Hippocampal formation (tissue), 2 donors: ENCODE measurements at regions not wholly inside any gene's neighbourhood (a gene's known extent, or its start where the extent isn't known, plus 50 kb on each side); places are given as distances from the start of the nearest gene placed in this dataset.
"Not testable (repeated sequence)": the region's sequence is repeated elsewhere in the genome, so short reads cannot be mapped to it uniquely, and the experiment has no call there.

Experiments
- DNase-seq, 2 donors: peaks; one replicate each; lab custom pipeline; 2025; lab: John Stamatoyannopoulos, UW

DNA sequence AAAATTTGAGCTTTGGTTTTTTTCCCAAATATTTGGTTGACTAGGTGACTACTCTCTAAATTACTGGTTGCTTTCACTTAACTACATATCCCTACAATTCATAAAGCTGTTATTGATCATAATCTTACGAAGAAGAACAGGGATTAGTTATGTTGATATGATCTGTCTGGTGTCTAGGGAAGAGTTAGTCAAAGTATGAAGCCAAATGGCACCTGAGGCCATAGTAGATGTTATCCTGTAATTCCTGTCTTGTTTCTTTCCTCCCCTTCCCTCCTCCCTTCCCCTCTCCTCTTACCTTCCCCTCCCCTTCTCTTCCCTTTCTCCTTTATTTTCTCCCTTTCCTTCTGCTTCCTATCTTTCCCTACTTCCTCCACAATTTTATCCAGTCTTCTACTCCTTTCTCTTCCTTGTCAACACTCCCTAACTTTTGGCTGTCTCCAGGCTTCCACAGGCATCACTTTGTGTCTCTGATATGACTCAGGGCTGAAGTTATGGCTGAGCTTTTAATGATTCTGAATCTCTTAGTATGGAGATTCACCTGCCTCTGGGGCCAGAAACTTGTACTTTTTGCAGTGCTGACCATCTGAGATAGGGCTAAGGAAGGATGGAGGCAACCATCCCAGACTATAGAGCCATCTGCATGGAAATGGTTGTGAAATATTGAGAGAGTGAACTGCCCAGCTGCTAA, 149.9 kb upstream of the TCF4 start:
- no peak for DNase-seq

DNA sequence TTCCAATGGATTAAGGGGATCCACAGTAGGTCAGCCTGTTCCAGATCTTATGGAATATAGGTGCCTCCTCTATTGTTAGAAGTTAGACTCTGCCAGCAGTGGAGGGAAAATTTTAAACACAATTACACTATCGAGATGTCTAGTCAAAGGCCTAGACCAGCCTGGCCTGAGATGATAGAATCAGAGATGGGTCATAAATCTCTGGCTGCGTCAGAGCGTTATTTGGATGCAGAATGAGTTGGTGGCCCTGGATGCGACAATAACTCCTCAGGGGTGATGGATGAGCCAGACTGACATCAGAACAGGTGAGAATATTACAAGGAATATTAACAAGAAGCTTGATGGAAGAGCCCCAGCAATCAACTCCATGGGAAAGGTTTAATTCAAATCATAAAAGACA, 149.3 kb upstream of the TCF4 start:
- no peak for DNase-seq

DNA sequence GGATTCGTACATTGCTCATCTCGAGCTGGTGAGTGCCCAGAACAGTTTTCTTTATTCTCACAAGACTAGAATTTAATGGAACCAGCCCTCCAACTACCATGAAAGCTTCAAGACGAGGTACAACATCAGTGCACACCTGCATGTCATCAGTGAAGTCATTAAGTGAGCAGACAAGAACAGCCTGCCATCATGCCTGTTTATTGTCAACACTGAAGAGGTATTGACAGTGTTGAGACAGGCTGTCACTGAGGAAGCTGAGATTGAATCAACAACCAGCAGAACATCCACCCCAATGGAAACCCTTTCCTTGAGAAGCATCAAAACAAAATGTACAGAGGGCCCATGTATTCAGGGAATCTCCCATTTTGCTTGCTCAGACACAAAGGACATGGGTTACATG, 148.0 kb upstream of the TCF4 start:
- DNase-seq, result no peak

DNA sequence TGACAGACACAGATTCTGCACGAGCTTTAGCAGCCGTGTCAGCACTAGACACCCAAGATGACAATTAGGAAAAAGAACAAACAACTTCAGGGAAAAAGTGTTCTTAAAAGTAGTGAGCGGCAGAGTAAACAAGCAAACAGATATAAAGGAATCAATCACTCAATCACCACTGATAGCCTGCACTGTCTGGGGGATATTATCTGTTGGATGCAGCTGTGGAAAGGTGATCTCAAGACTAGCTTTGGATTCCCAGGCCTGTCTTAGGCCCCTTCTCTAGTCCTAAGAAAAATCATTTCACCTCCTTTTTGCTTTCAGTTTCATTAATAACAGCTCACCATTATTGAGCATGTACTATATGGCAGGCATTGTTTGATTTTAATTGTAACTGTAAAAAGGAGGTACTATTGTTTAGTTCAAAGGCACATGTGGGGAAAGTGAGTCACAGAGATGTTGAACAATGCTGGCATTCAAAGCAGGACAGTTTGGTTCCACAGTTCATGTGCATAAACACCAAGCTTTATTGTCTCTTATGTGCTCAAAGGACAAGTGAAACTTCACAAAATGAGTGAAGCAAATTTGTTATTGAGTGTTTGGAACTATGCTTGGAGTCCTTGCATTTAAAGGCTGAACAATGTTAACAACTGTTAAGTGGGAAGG, 147.3 kb upstream of the TCF4 start:
- DNase-seq, result no peak

DNA sequence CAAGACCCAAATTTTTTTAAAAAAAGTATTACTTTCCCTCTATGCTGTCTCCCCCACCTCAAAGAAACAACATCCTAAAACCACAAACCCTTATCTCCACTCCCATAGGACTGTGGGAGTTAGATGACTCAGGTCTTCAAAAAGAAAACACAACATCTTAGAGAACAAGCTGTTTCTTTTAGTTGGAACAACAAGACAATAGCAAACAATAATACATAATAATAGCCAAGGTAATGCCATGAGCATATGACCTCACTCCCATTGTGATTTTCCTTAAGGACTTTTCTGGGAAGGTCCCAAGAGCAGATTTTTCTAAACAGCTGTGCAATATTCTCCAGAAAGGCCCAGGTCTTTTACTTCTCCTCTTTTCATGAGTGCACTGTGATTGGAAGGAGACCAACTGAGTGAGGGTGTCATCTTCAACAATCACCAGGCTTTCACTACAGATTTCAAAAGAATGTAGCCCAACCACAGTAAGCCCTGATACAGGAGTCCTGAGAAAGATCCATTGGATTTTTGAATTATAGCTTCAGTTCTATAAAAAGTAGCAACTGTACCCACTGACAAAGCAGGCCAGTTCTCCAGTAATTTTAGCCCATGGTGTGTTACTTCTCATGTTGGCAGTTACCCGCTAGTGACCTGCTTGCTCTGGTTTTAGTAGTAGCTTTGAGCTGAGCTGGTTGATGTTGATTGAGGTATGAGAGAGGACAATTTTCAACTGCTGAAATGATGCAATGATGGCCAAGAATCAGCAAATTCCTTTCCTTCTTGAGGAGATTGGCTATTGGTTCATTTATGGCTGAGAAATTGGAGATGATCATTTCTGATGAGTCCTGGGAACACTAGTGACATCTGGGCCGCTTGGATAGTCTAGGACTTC, 144.5 kb upstream of the TCF4 start:
- DNase-seq, result no peak

DNA sequence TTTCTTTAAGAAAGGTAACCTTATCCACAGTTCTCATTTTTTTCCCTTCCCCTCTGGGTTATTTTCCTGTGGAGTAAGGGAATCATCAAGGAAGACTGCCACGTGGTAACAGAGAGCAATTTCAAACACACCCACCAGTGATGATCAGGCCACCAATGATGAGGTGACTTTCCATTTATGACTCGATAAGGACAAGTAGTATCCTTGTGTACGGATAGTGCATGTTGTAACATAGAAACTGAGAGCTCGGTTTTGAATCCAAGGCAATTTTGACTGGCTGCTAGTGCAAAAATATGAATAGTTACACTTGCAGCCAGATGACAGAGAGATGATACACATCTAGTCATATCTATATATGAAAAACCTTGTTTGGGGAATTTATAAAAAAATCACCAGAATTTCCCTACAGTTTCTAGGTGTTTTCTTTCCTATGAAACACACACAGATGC, 143.6 kb upstream of the TCF4 start:
- no peak for DNase-seq

DNA sequence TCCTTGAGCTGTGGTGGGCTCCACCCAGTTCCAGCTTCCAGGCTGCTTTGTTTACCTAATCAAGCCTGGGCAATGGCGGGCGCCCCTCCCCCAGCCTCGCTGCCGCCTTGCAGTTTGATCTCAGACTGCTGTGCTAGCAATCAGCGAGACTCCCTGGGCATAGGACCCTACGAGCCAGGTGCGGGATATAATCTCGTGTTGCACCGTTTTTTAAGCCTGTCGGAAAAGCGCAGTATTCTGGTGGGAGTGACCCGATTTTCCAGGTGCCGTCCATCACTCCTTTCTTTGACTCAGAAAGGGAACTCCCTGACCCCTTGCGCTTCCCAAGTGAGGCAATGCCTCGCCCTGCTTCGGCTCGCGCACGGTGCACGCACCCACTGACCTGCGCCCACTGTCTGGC, 133.0 kb upstream of the TCF4 start:
- DNase-seq, result not testable (repeated sequence)

DNA sequence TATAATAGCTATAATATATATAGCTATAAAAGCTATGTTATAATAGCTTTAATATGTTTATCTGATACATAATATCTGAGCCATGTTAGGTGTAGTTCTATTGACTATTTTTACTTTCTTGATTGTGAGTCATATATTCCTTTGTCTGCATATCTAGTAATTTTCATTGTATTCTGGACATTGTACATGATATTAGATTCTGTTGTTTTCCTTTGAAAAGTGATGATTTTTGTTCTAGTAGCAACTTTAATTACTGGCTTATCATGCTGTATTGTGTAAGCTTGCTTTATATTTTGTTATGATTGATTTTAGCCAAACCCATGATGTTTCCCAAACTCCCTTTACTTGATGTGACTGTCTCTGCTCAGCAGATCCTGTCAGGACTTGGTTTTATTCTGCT, 125.7 kb upstream of the TCF4 start:
- no peak for DNase-seq

DNA sequence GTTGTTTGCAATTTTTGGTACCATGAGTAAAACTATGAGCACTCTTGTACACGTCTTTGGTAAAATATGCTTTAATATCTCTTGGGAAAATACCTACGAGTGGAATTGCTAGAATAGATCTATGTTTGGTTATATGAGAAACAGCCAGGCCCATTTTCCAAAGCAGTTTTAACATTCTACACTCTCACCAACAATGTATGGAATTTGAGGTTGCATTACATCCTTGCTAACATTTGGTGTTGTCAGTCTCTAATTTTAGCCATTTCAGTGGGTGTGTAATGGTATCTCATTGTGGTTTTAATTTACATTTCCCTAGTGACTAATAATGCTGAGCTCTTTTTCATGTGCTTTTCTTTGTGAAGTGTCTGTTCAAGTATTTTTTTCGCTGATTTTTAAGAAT, 118.9 kb upstream of the TCF4 start:
- no peak for DNase-seq

DNA sequence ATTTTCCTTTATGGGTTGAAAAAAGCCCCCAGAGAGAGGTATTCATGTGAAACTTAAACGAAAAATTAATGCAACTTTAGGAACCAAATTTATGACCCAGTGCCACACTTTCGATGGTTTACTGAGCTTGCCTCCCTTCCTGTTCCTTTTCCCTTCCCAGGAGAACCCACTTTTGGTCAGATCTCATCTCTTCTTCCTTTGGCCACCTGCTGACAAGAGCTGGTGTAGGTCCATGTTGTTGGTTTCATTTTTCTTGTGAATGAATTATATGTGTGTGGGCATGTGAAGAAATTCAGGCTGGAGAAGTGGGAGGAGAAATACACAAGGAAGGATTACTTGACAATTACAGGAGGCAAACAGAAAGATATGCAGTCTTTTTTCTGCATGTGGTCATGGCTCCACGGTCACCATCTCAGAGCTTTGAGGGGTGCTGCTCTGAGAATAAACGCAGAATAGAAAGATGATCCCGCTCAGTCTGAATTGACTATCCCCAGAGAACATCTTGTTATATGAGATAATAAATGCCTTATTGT, 111.3 kb upstream of the TCF4 start:
- no peak for DNase-seq

DNA sequence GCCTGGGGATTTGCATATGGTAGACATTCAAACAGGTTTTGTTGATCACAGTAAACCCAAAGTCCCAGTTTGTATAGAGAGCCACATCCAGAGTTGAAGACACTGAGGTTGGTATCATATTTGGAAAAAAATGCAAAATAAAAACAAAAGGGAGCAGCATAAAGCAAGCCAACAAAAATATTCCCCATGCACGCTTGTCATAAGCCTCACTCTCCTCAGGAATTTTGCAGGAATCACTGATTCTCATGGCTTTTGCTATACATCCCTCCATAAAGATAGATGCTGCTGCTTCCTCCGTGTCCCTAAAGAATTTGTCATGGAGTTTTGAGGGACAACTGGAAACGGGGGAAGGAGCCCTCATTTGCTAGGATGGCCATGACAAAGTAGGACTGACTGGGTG, 108.8 kb upstream of the TCF4 start:
- no peak for DNase-seq

DNA sequence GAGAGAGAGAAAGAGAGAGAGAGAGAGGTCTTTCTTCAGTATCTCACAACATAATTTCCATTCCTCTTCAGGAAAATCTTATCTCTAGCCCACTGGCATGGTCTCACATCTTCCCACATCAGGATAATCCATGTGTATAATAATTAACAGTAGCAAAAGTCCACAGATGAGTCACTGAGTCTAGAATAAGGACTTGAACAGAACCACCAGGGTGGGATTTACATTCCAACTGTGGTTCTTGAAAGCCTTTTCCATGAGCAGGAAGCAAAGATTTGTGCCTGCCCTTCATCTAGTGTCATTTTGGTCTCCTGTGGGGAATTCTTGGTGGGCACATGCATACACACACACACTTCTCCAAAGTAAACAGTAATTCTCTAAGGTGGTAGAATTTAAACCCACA, 107.1 kb upstream of the TCF4 start:
- DNase-seq, result no peak

DNA sequence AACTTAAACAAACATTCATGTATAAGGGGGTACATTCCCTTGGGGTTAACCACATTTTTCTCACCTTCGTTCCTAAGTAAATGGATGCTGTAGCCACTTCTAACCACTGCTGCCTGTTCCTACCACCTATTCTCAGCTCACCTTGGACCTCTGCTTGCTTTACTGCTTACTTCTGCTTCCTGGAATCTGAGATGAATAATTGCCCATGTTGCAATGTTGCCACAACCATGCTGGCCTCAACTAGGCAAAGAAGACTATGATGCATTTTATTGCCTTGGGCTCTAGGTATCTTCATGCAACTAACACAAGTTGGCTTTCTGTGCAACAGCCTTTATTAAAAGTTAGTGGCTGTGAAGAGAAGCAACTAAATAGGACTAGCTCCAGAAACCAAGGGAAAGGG, 106.3 kb upstream of the TCF4 start:
- DNase-seq, result no peak

DNA sequence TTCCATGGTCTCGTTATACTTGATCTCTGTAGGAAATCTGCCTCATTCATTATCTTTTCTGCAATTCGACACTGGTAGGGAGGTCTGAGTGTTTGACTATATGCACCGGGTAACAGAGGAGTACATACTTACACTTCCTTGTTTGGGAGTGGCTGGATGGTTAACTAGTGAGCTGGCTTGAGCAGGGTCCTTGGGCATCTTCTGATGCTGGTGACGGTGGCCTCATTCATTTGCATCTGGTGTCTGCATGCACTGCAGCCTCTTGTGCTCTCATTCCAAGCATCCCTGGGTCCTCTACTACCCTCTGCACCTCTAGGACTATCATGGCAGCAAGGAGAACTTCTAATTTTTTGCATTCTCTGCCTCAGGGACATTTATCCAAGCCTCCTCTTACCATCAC, 100.0 kb upstream of the TCF4 start:
- DNase-seq, result no peak

DNA sequence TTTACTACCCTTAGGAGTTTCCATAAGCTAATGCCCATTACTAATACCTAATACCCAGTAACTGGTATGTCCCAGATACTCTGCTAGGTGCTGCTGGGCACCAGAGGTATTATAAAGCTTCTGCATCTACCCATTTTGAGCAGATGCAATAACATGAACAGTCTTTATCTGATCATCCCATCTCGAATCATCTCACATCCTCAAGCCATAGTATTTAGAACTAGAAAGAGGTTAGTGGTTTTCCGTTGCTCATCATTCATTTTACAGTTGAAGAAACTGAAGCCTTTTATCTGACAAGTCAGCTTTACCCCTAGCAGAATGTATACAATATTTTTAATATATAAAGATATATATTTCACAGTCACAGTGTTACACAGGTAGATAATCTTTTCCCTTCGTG, 99.1 kb upstream of the TCF4 start:
- no peak for DNase-seq

DNA sequence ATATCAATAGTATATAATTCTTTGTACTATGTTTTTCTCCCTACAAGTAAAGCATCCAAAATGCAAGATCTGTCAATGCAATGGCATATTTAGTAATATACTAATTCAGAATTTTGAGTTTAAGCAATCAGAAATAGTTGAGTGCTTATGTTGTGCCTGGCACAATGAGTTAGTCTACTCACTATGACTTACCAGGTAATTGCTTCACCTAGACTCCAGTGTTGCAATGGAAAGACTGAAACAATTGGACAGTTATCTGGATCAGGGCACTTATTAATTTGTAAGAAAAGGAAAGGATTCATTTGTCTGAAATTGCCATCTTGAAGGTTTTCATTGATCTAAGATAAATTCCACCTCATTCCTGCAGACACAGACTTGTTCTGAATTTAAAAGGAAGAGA, 97.6 kb upstream of the TCF4 start:
- DNase-seq, result no peak

DNA sequence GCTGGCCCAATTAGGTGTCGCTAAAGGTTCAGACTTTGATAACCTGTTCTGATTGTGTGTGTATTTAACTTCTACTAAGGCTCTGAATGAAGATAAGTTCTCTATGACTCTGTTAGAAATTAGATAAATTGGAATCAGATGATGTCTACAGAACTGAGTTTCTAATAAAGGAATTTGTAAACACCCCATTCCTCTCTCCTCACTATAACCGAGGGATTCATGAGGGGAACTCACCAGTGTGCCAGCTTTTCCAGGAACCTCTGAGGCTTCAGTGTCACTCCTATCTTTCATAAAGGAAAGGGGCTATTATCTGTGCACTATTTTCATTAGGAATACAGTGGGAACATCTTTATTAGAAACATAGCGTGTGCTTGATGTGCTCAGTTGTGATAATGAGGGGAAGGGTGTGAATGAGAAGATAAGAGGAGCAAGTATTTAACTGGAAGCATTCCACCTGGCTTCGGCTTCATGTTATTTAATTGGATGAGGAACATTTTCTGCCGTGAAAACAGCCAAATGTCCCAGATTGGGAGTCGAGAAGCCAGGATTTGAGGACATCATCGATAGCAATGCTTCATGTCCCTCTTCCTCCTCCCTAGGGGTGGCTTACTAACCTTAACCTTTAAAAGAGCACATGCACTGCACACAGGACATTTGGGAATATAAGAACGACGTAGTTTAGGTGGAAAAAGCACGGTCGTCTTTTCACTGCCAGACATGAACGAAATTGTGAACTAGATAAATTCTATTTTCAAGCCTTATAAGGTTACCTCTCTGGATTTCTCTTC, 84.8 kb upstream of the TCF4 start:
- DNase-seq, result no peak

DNA sequence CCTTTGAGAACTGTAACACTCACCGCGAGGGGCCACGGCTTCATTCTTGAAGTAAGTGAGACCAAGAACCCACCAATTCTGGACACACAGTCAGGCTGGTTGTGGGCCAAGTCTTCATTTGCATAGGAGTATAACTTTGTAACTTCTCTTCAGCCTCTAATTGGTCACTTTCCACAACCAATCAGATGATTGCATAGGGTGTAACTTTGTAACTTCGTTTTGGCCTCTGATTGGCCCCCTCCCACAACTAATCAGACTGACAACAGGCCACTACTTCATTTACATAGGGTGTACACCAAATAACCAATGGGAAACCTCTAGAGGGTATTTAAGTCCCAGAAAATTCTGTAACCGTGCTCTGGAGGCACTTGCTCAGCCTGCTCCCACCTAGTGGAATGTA, 77.5 kb upstream of the TCF4 start:
- no peak for DNase-seq

DNA sequence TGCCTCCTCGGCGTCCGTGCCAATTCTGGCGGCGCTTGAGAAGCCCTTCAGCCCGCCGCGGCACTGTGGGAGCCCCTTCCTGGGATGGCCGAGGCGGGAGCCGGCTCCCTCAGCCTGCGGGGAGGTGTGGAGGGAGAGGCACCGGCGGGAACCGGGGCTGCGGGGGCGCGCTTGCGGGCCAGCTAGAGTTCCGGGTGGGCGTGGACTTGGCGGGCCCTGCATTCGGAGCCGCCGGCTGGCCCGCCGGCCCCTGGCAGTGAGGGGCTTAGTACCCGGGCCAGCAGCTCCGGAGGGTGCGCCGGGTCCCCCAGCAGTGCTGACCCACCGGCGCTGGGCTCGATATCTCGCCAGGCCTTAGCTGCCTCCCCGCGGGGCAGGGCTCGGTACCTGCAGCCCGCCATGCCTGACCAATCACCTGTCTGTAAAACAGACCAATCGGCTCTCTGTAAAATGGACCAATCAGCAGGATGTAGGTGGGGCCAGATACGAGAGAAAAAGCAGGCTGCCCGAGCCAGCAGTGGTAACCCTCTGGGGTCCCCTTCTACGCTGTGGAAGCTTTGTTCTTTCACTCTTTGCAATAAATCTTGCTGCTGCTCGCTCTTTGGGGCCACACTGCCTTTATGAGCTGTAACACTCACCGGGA, 76.9 kb upstream of the TCF4 start:
- not testable (repeated sequence) for DNase-seq

DNA sequence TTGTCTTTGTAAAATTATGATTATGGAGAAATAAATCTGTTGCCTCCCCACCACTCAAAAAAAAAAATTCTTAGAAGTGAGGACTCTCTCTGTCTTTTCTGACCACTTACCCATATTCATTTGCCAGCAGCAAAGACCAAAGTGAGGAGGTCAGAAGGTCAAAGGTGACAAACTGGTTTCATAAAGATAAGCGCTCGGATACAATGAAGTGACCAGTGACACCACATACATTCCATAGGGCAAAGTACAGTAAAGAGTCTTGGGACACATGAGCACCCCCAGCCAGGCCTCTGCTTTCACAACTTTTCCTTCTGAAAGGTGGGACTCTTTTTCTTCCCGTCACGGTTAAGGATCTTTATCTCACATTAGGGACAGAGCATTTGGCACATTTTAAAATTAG, 75.9 kb upstream of the TCF4 start:
- DNase-seq, result no peak

DNA sequence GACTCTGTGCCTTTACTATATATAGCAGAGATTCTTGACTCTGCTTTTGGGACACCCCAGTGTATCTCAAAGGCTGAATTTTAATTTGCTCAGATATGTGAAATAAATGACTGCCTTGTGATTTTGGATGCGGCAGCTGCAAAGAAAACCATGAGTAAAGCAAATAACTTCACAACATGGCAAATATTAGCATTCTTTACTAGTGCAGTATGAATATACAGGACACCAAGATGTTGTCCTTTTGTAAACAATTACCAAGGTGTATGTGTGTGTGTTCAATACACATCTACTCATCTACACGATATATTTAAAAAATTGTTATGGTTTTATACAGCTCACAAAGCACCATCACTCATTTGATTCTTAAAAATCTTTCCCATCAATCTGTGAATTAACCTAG, 70.6 kb upstream of the TCF4 start:
- DNase-seq, result no peak
